OCI-LY3 (cell line): ENCODE measurements at regions not wholly inside any gene's neighbourhood (a gene's known extent, or its start where the extent isn't known, plus 50 kb on each side); places are given as distances from the start of the nearest gene placed in this dataset.

Experiments used
- CTCF ChIP-seq: fragments of 200-600, 300-600 bp; sonication (generic); IDR thresholded peaks from 2 replicates; pipeline ENCODE4 v1.5.1; 2014; ENCODE audit warnings: antibody characterized with exemption, low read length, low read depth
- EZH2phosphoT487 ChIP-seq: fragments of 200-600 bp; shearing (Covaris generic); IDR thresholded peaks from 2 replicates; pipeline ENCODE4 v1.6.1; 2018; ENCODE audit warnings: antibody characterized with exemption, mixed run types, low read depth

GRCh38 chr5:88401228-88401627 is 132.6 kb upstream of the TMEM161B start:
- no peak for TF ChIP-seq CTCF
- no peak for TF ChIP-seq EZH2phosphoT487
